A549 (cell line): ENCODE measurements at regions not wholly inside any gene's neighbourhood (a gene's known extent, or its start where the extent isn't known, plus 50 kb on each side); places are given as distances from the start of the nearest gene placed in this dataset.

Source experiments
- CEBPB ChIP-seq, 2 experiments: fragments of >200 bp in 1 of 2; sonication (Bioruptor Twin) in 1 of 2; formaldehyde crosslinking in 1 of 2; IDR thresholded peaks; 2 replicates each; pipeline ENCODE4 v1.6.1; 2012 to 2016
- CTCF ChIP-seq: fragments of >200 bp; sonication (Bioruptor Twin); formaldehyde crosslinking; IDR thresholded peaks from 3 replicates; pipeline ENCODE4 v1.5.1; 2016
- E2F6 ChIP-seq: IDR thresholded peaks from 2 replicates; pipeline ENCODE4 v1.6.1; 2012; ENCODE audit warnings: low read depth, borderline replicate concordance
- ESRRA ChIP-seq: fragments of 150-350 bp; IDR thresholded peaks from 2 replicates; pipeline ENCODE4 v1.6.1; 2014; ENCODE audit warnings: mild to moderate bottlenecking, low read length, borderline replicate concordance
- HEYL ChIP-seq: fragments of 250-450 bp; sonication (Bioruptor Pico); IDR thresholded peaks from 2 replicates; pipeline ENCODE4 v1.8.0; 2021; ENCODE audit warnings: mild to moderate bottlenecking, moderate library complexity
- HOXA7 ChIP-seq: fragments of 250-450 bp; sonication (Bioruptor Pico); IDR thresholded peaks from 2 replicates; pipeline ENCODE4 v1.5.0; 2020; ENCODE audit warnings: mild to moderate bottlenecking, moderate library complexity
- JUN ChIP-seq, 2 experiments: fragments of >200 bp; sonication (Bioruptor Twin); formaldehyde crosslinking; IDR thresholded peaks; 2 replicates in 1 of 2; 3 replicates in 1 of 2; pipeline ENCODE4 v1.6.1; 2016 to 2017
- MAFK ChIP-seq: fragments of 450-650 bp; IDR thresholded peaks from 2 replicates; pipeline ENCODE4 v1.6.1; 2014; ENCODE audit not compliant: partially characterized antibody
- MAX ChIP-seq: IDR thresholded peaks from 2 replicates; pipeline ENCODE4 v1.6.1; 2012
- POLR2A ChIP-seq: IDR thresholded peaks from 2 replicates; pipeline ENCODE4 v1.6.1; 2012; ENCODE audit warnings: mild to moderate bottlenecking, low read length
- RAD21 ChIP-seq, 2 experiments: fragments of >200 bp in 1 of 2; sonication (Bioruptor Twin) in 1 of 2; formaldehyde crosslinking in 1 of 2; IDR thresholded peaks in 1 of 2; conservative IDR thresholded peaks in 1 of 2; 2 replicates in 1 of 2; 3 replicates in 1 of 2; pipeline ENCODE4 v1.6.1; 2012 to 2018; ENCODE audit warnings: inconsistent platforms in 1 of 2
- RARB ChIP-seq: fragments of 250-450 bp; sonication (Bioruptor Pico); IDR thresholded peaks from 2 replicates; pipeline ENCODE4 v1.8.0; 2021; ENCODE audit warnings: mild to moderate bottlenecking, moderate library complexity

GRCh38 chr5:83839788-83840187 lies 119.1 kb upstream of the HAPLN1 start:
- no peak for TF ChIP-seq ESRRA
- TF ChIP-seq CTCF = no peak
- no peak for TF ChIP-seq HEYL
- TF ChIP-seq RARB = no peak
- no peak for TF ChIP-seq CEBPB (IDR thresholded peaks at IDR 0.05)
- TF ChIP-seq JUN (IDR thresholded peaks at IDR 0.05) = no peak
- no peak for TF ChIP-seq RAD21 (conservative IDR thresholded peaks at IDR 0.05 in 1 of 2, IDR thresholded peaks at IDR 0.05 in 1 of 2)
- TF ChIP-seq POLR2A = no peak
- TF ChIP-seq MAX = no peak
- TF ChIP-seq E2F6 = no peak
- no peak for TF ChIP-seq HOXA7 (CRISPR knock-in tag)
- TF ChIP-seq MAFK = no peak
